ENCODE measurements at regions not wholly inside any gene's neighbourhood (a gene's known extent, or its start where the extent isn't known, plus 50 kb on each side); places are given as distances from the start of the nearest gene placed in this dataset.
"Not testable (repeated sequence)": the region's sequence is repeated elsewhere in the genome, so short reads cannot be mapped to it uniquely, and the experiment has no call there.

DNA sequence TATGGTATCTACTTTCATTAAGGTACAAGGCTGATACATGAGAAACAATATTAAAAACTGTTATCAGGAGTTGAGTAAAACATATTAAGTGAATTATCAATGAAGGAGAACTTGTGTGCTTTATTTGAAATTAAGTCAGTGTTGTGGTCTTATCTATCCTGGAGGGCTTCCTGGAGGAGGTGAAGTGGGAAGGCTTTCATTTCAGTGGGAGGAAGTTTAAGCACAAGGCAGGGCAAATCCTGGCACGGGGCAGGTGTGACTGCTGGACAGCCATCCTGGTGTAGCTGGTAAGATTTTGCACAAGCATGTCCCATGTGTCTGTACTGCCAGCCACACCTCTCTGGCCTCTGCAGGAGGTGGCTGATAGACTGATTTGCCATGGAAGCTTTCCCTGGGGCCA lies 159.7 kb upstream of the SKOR2 start:
- DNase-seq (ENCODE audit: low spot score), result no peak

DNA sequence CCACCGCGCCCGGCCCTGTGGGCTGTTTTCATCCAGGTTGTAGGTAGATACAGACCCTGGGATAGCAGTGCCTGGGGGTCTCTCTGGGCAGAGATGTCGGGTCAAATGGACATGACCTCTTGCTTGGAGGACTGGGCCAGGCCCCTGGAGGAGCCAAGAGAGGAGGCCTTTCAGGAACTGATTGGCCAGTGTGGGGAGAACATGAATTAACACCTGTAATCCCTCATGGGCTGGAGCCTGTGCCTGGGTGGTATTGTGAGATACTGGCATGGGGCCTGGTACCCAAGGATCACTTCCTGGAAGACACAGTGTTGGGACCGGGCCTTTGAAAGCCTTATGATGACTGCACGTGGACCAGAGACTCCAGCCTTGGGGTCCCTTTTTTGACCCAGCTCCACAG lies 158.7 kb upstream of the SKOR2 start:
- no peak for DNase-seq (ENCODE audit: low spot score)

GRCh38 chr18:47409519-47409918 lies 158.1 kb upstream of the SKOR2 start:
- DNase-seq (ENCODE audit: low spot score), result no peak

DNA sequence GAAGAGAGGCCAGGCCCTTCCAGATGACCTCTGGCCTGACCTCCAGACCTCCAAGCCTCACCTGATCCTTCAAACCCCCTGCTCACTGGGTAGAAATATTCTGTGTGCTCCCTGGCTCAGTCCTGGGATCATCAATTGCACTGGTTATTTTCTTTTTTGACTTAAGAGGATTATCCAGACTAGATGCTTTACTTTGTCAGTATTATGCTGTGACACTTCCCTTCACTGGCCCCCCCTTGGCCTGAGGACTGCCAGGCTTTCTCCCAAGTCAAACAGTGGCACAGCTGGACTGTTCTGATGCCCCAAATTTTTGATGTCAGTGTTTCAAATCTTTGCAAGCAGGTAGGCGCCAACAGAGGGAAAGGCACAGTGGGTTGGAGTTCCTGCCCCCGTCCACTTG lies 156.3 kb upstream of the SKOR2 start:
- no peak for DNase-seq (ENCODE audit: low spot score)

GRCh38 chr18:47404845-47405244 lies 153.4 kb upstream of the SKOR2 start:
- no peak for DNase-seq (ENCODE audit: low spot score)

GRCh38 chr18:47403949-47404348 lies 152.5 kb upstream of the SKOR2 start:
- DNase-seq (ENCODE audit: low spot score), result no peak

DNA sequence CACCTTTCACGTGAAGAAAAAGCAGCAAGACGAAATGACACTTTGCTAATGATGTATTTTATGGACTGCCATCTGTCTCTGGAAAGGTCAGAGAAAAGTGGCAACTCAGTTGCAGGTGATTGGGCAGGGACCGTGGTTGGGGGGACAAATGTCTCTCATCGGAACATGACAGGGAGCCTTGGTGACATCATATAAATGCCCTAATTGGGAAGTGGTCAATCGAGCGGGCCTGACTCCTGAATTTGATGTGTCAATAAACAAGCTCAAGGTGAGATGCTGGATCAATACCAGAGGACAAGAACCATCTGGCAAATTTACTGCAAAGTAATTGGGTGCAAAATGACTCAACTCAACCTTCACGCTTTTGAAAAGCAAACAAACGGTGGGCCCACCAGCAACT lies 151.9 kb upstream of the SKOR2 start:
- DNase-seq (ENCODE audit: low spot score), result no peak

DNA sequence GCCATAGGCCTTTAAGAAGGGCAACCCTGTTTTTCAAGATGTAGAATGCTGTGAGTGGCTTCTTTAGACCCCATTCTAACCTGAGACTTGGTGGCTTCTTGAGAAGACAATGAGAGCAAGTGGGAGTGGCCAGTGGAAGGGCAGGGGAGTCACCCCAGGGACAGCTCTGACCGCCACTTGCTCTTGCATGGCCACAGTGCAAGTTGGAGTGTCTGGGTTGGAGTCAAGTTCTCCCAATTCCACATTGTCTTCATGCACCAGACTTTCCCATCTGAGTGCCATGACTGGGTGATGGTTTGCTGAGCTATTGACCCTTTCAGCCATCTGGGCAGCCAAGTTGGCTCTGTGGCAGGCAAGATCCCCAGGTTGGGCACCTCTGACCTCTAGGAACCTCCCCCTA lies 148.0 kb upstream of the SKOR2 start:
- DNase-seq (ENCODE audit: low spot score), result no peak

GRCh38 chr18:47397671-47398319 lies 146.3 kb upstream of the SKOR2 start:
- DNase-seq (ENCODE audit: low spot score), result no peak

- DNase-seq (ENCODE audit: low spot score), result no peak
These were observed 140.2 kb upstream of the SKOR2 start for GRCh38 chr18:47391665-47392064.

- no peak for DNase-seq (ENCODE audit: low spot score)
These were observed 139.1 kb upstream of the SKOR2 start for GRCh38 chr18:47390410-47391024.

- no peak for DNase-seq (ENCODE audit: low spot score)
These were observed 137.8 kb upstream of the SKOR2 start for GRCh38 chr18:47389210-47389609.

DNA sequence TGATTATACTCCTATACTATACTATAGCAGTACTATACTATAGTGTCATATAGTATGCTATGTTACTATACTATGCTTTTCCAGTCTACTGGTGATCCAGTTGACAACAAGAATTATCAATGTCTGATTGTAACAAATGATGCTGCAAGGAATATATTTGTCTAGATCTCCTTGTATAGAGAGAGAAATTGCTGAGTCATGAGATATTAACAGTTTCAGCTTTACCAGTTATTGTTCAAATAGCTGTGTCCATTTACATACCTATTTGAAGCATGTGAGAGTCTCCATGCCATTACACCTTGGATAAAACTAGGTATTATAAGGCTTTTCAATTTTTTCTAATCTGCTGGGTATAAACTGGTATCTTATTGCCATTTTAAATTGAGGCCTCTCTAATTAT lies 136.4 kb upstream of the SKOR2 start:
- DNase-seq (ENCODE audit: low spot score), result no peak

GRCh38 chr18:47383729-47384128 lies 132.3 kb upstream of the SKOR2 start:
- no peak for DNase-seq (ENCODE audit: low spot score)

DNA sequence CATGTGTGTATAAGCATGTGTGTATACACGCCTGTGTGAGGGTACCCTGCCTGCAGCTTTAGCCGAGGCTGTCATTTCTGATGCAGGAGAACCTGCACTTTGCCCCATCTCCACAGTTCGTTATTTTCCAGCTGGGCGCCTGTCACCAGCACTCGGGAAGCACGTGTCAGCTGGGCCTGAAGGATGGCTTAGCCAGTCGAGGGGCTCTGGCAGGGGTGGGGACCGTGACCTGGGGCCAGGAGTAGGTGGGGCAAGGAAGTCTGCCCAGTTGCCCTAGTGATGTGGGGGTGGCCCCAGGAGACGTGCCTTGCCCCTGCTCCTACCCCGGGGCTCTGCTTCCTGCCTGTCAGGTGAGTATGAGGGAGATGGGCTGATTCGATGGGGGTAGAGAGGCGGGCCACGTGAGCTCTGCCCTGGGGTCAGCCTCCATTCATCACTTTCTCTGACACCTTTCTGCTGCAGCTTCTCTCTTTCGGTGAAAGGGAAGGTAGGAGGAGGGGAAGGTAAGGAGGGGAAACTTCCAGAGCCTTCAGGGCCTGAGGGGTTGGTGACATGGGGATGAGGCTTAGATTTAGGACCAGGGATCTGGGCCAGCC lies 130.6 kb upstream of the SKOR2 start:
- DNase-seq (ENCODE audit: low spot score), result no peak

- DNase-seq (ENCODE audit: low spot score), result no peak
These were observed 128.7 kb upstream of the SKOR2 start for GRCh38 chr18:47380153-47380552.

DNA sequence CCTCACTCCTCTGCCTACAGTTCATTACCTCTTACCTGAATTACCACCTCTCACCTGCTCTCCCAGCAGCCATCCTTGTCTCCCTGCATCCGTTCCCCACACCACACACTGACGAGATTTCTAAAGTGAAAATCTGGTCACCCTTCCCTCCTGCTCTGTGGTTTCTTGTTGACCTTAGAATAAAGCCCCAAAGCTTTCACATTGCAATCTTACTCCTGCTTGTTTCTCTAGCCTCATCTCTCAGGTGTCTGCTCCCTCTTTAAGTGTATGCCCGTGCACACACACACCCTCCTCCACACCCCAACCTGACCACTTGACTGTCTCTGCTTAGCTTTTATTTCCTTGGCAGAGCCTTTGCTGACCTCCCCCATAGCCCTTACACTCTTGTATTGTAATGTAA lies 122.0 kb upstream of the SKOR2 start:
- DNase-seq (ENCODE audit: low spot score), result no peak

DNA sequence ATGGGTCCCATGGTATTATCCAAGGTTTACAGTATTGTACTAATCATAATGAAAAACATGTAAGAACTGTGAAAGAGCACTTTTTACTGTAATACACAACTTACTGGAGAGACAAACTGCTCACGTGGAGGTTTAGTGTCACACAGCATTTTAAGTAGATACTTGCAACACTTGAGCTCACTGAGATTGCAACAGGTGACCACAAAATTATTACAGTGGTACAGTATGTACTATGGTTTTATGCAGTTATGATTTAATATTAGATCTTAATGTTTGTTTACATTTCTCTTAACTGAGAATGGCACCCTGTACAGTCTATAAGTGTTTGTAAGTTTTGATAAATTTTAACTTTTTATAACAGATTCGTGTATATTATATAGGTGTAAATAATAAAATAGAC lies 118.6 kb upstream of the SKOR2 start:
- DNase-seq (ENCODE audit: low spot score), result no peak

DNA sequence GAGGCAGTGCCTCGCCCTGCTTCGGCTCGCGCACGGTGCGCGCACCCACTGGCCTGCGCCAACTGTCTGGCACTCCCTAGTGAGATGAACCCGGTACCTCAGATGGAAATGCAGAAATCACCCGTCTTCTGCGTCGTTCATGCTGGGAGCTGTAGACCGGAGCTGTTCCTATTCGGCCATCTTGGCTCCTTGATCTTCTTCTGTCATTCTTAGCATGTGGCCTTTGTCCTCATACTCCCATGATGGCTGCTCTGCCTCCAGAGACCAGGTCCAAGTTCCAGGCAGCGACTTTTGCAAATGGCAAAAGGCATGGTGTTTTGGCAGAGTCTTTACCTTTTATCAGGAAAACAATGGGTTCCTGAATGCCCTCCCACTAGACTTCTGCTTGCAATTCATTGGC lies 102.6 kb upstream of the SKOR2 start:
- DNase-seq (ENCODE audit: low spot score), result not testable (repeated sequence)

GRCh38 chr18:47346016-47346415 lies 94.6 kb upstream of the SKOR2 start:
- no peak for DNase-seq (ENCODE audit: low spot score)

GRCh38 chr18:47345291-47345690 lies 93.8 kb upstream of the SKOR2 start:
- no peak for DNase-seq (ENCODE audit: low spot score)

DNA sequence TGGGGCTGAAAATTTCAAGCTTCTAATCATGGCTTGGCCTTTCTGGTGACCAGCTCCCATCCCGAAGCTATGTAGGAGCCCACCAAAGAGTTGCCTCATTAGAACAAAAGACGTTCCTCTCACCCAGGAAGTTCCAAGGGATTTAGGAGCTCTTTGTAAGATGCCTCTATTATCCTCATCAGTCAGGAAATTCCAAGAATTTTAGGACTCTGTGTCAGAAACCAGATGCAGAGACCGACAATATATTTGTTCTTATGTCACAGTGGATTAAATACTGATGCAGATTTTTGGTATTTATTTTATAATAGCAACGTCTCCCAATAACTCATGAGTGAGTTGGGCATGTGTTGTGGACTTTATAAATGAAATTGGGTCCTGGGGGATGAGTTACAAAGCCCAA lies 91.8 kb upstream of the SKOR2 start:
- DNase-seq (ENCODE audit: low spot score), result no peak

DNA sequence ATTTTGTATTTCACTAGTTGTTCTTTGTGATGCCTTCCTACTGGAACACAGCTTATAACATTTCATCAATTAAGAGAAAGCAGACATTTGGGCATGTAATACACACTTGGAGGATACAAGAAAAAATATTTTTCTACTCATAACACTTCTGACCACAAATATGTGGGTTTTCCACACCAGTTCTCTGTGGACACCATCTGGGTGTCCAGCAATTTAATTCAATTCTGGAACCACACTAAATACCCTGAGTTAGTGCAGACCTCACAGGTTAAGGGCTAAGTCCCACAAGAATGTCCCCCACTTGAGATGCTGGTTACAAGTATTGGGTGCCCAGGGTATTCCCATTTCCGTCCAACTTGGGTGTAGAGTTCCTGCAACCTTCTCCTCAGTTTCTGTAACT lies 91.1 kb upstream of the SKOR2 start:
- no peak for DNase-seq (ENCODE audit: low spot score)

DNA sequence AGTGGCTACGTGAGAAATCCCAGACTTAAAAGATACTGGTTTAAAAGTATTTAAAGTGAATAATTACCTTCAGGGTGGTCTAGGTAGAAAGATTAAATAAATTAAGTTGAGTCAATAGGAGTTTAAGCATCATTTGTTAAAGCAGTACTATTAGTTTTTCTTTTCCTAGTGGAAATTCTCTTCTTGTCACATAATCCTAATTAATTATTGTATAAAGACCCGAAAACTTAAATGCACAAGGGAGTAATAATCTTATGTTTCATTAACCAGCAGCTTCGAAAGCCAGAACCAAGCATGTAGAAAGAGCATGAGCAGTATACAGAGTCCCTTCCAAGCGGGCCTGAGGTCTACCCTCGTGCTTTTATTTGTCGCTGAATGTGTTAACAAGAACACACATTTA lies 90.2 kb upstream of the SKOR2 start:
- no peak for DNase-seq (ENCODE audit: low spot score)
